DND-41 (cell line): ENCODE measurements at regions not wholly inside any gene's neighbourhood (a gene's known extent, or its start where the extent isn't known, plus 50 kb on each side); places are given as distances from the start of the nearest gene placed in this dataset.

Experiments
- CTCF ChIP-seq: IDR thresholded peaks from 2 replicates; pipeline ENCODE4 v1.5.1; 2012; ENCODE audit warnings: borderline replicate concordance, low read length, moderate library complexity, mild to moderate bottlenecking; ENCODE audit not compliant: poor library complexity, severe bottlenecking; ENCODE audit errors: extremely low read depth
- EZH2 ChIP-seq: IDR thresholded peaks from 3 replicates; pipeline ENCODE4 v1.6.1; 2012; ENCODE audit warnings: borderline replicate concordance, low read depth, mild to moderate bottlenecking, moderate library complexity, low read length, inconsistent platforms; ENCODE audit not compliant: severe bottlenecking

GRCh38 chr12:85725991-85726390, 110.2 kb downstream of the RASSF9 start:
- no peak for TF ChIP-seq CTCF
- no peak for TF ChIP-seq EZH2
